ENCODE measurements at regions not wholly inside any gene's neighbourhood (a gene's known extent, or its start where the extent isn't known, plus 50 kb on each side); places are given as distances from the start of the nearest gene placed in this dataset.

DNA sequence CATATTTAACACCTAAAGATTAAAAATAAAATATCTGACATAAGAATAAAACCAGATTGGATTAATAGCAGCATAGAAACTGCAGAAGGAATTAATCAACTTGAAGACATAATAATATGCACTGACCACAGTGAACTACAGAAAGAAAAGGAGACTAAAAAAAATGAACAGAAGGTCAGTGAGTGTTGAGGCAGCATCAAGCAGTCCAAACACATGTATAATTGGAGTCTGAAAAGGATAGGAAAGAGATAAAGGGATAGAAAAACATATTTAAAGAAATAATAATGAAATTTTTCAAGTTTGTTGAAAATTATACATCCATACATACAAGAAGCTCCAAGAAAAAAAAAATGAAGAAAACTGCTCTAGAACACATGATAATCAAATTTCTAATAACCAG lies 756.2 kb downstream of the GATA3 start:
- TF ChIP-seq, protein P1, sequence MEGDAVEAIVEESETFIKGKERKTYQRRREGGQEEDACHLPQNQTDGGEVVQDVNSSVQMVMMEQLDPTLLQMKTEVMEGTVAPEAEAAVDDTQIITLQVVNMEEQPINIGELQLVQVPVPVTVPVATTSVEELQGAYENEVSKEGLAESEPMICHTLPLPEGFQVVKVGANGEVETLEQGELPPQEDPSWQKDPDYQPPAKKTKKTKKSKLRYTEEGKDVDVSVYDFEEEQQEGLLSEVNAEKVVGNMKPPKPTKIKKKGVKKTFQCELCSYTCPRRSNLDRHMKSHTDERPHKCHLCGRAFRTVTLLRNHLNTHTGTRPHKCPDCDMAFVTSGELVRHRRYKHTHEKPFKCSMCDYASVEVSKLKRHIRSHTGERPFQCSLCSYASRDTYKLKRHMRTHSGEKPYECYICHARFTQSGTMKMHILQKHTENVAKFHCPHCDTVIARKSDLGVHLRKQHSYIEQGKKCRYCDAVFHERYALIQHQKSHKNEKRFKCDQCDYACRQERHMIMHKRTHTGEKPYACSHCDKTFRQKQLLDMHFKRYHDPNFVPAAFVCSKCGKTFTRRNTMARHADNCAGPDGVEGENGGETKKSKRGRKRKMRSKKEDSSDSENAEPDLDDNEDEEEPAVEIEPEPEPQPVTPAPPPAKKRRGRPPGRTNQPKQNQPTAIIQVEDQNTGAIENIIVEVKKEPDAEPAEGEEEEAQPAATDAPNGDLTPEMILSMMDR (IDR thresholded peaks at IDR 0.05; ENCODE audit: low read depth, low read length), result no peak
- Histone ChIP-seq H3K4me3 (ENCODE audit: low read depth, low read length) (no peak overlapping the region), H3K27ac (ENCODE audit: low read depth, low read length) (no peak overlapping the region), H3K27me3 (ENCODE audit: control insufficient read depth, insufficient read depth, low read length) (no peaks in the 10 kb centered on the region), H3K9me3 (ENCODE audit: control insufficient read depth, insufficient read depth, low read length) (peaks cover 6% of the 10 kb centered on the region; the same call in 1 of the 2 replicates)
- CTCF ChIA-PET, result no interaction called here
- no peak for DNase-seq (ENCODE audit: low read depth, low spot score)
- POLR2A ChIA-PET, result no interaction called here

- Histone ChIP-seq H3K27me3 (ENCODE audit: control insufficient read depth, insufficient read depth, low read length) (no peaks in the 10 kb centered on the region), H3K9me3 (ENCODE audit: control insufficient read depth, insufficient read depth, low read length) (peaks cover 6% of the 10 kb centered on the region; the same call in 1 of the 2 replicates), H3K27ac (ENCODE audit: low read depth, low read length) (no peak overlapping the region), H3K4me3 (ENCODE audit: low read depth, low read length) (no peak overlapping the region)
- ChIA-PET CTCF (no interaction called here), POLR2A (no interaction called here)
- DNase-seq (ENCODE audit: low read depth, low spot score), result no peak
- TF ChIP-seq, protein P1 (IDR thresholded peaks at IDR 0.05; ENCODE audit: low read depth, low read length), result no peak
Observed at GRCh38 chr10:8811201-8811600, 756.7 kb downstream of the GATA3 start.

DNA sequence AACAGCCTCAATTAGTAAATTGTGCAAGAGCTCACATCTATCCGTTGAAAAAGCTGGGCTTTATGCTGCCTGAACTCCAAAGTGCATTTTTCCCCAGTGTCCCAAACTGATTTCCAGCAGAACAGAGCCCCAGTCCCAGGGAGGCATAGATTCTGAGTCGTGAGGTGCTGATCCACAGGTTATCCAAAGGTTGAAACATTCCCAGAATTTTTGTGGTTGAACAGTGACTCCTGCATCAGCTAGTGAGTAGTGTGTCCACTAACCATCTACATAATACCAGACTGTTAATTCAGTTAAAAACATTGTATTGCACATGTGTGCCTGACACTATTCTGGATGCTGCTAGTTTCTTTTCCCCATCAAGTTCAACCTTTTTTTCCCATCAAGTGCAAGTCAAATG lies 761.5 kb downstream of the GATA3 start:
- no peaks in the 10 kb centered on the region for H3K27me3 ChIP-seq (ENCODE audit: control insufficient read depth, insufficient read depth, low read length)
- no peaks in the 10 kb centered on the region; the same call in 1 of the 2 replicates for H3K9me3 ChIP-seq (ENCODE audit: control insufficient read depth, insufficient read depth, low read length)
- no peak overlapping the region for H3K4me3 ChIP-seq (ENCODE audit: low read depth, low read length)
- ChIA-PET POLR2A (no interaction called here), CTCF (no interaction called here)
- no peak for DNase-seq (ENCODE audit: low read depth, low spot score)
- no peak overlapping the region for H3K27ac ChIP-seq (ENCODE audit: low read depth, low read length)
- TF ChIP-seq, protein P1 (IDR thresholded peaks at IDR 0.05; ENCODE audit: low read depth, low read length), result no peak

GRCh38 chr10:8817299-8817698 lies 762.8 kb downstream of the GATA3 start:
- ChIA-PET CTCF (no interaction called here), POLR2A (no interaction called here)
- Histone ChIP-seq H3K4me3 (ENCODE audit: low read depth, low read length) (no peak overlapping the region), H3K27me3 (ENCODE audit: control insufficient read depth, insufficient read depth, low read length) (no peaks in the 10 kb centered on the region), H3K9me3 (ENCODE audit: control insufficient read depth, insufficient read depth, low read length) (no peaks in the 10 kb centered on the region; the same call in 1 of the 2 replicates), H3K27ac (ENCODE audit: low read depth, low read length) (no peak overlapping the region)
- TF ChIP-seq, protein P1 (IDR thresholded peaks at IDR 0.05; ENCODE audit: low read depth, low read length), result no peak
- no peak for DNase-seq (ENCODE audit: low read depth, low spot score)

DNA sequence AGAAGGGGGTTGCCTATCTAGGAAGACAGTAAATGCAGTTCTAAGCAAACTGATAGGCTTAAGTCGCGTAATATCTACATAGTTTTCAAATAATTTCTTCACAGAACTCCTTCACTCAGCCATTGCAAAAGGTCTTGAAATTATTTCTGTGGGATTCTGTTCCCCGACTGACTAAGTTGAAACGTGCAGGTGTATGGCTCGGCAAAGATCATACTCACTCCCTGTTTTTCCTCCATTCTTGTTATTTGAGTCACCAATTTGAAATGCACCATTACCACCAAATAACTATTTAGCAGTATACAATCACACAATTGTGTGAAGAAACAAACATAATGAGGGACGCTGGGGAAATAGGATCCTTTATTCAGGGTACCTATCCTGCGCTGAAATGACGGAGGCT lies 771.1 kb downstream of the GATA3 start:
- DNase-seq (ENCODE audit: low read depth, low spot score), result no peak
- POLR2A ChIA-PET, result interaction anchor here (0.6 kb wide), 1 partner anchor 208 kb away, joined by 4 read pairs; no protein-coding TSS in a partner anchor
- Histone ChIP-seq H3K27me3 (ENCODE audit: control insufficient read depth, insufficient read depth, low read length) (no peaks in the 10 kb centered on the region), H3K4me3 (ENCODE audit: low read depth, low read length) (no peak overlapping the region), H3K27ac (ENCODE audit: low read depth, low read length) (no peak overlapping the region), H3K9me3 (ENCODE audit: control insufficient read depth, insufficient read depth, low read length) (no peaks in the 10 kb centered on the region; the same call in 1 of the 2 replicates)
- TF ChIP-seq, protein P1 (IDR thresholded peaks at IDR 0.05; ENCODE audit: low read depth, low read length), result no peak
- CTCF ChIA-PET, result no interaction called here

All from AG04450 (cell line).